NT2/D1 (cell line): ENCODE measurements at regions not wholly inside any gene's neighbourhood (a gene's known extent, or its start where the extent isn't known, plus 50 kb on each side); places are given as distances from the start of the nearest gene placed in this dataset.

Experiments
- YY1 ChIP-seq: IDR thresholded peaks from 2 replicates; pipeline ENCODE4 v1.6.1; 2011; ENCODE audit not compliant: insufficient read length, insufficient read depth
- ZNF274 ChIP-seq: IDR thresholded peaks from 2 replicates; pipeline ENCODE4 v1.6.1; 2011; ENCODE audit warnings: mild to moderate bottlenecking, low read depth, low read length

GRCh38 chr2:241987726-241988125, 118.2 kb downstream of the RTP5 start:
- TF ChIP-seq ZNF274 (no peak), YY1 (no peak)
